Endothelial cell of umbilical vein (primary cell): ENCODE measurements at regions not wholly inside any gene's neighbourhood (a gene's known extent, or its start where the extent isn't known, plus 50 kb on each side); places are given as distances from the start of the nearest gene placed in this dataset.

ENCODE experiments used
- BruUV-seq: library from RNA; stranded (reverse); fragments of 400-500 nt; replicated peaks from 2 replicates; lab custom pipeline; 2021; lab: Mats Ljungman, UMichigan
- CTCF ChIA-PET: fragments of 300-600, 350-600 bp; sonication (Branson Sonifier 250); formaldehyde crosslinking; loops from one replicate; lab custom pipeline; 2021; ENCODE audit warnings: antibody characterized with exemption, inconsistent platforms; lab: Charles Lee
- POLR2A ChIA-PET: fragments of 300-600, 350-600 bp; sonication (Branson Sonifier 250); formaldehyde crosslinking; loops from one replicate; lab custom pipeline; 2021; ENCODE audit warnings: antibody characterized with exemption, inconsistent platforms; lab: Charles Lee
- DNase-seq: peaks from one replicate; pipeline ENCODE4 v3.0.0-alpha.2; 2011; ENCODE audit warnings: low read depth, low spot score
- FAIRE-seq: peaks from 2 replicates; lab custom pipeline; 2011; peaks lifted over from hg19 to GRCh38; lab: Jason Lieb, UNC
- H2AFZ ChIP-seq: 2 replicates; pipeline ENCODE4 v1.6.0; 2012; ENCODE audit warnings: low read depth, low read length, control low read depth, inconsistent platforms
- H3K27ac ChIP-seq: 2 replicates; pipeline ENCODE4 v1.5.1; 2011; ENCODE audit warnings: low read depth, mild to moderate bottlenecking, control low read depth, low read length, moderate library complexity; ENCODE audit not compliant: insufficient read depth
- H3K27me3 ChIP-seq, 2 experiments: 2 replicates each; pipeline versions ENCODE4 v1.6.0 to v1.6.1; 2011; ENCODE audit warnings: low read length in 2 of 2, mixed read lengths in 1 of 2; ENCODE audit not compliant: control insufficient read depth in 2 of 2, insufficient read depth in 2 of 2
- H3K36me3 ChIP-seq, 2 experiments: 2 replicates in 1 of 2; 3 replicates in 1 of 2; pipeline ENCODE4 v1.5.1; 2011; ENCODE audit warnings: low read length in 2 of 2, mild to moderate bottlenecking in 1 of 2, moderate library complexity in 1 of 2; ENCODE audit not compliant: control insufficient read depth in 2 of 2, insufficient read depth in 2 of 2; ENCODE audit errors: extremely low read depth in 1 of 2
- H3K4me1 ChIP-seq: 3 replicates; pipeline ENCODE4 v1.5.1; 2011; ENCODE audit warnings: mild to moderate bottlenecking, low read length; ENCODE audit not compliant: control insufficient read depth, insufficient read depth; ENCODE audit errors: extremely low read depth
- H3K4me2 ChIP-seq: 2 replicates; pipeline ENCODE4 v1.6.1; 2011; ENCODE audit warnings: low read length, control low read depth, mixed read lengths; ENCODE audit not compliant: insufficient read depth
- H3K4me3 ChIP-seq, 3 experiments: fragments of 200-600 bp in 1 of 3; sonication (generic), shearing (Covaris generic) in 1 of 3; replicated peaks in 1 of 3; 2 replicates each; pipeline ENCODE4 v1.5.1; 2011 to 2016; ENCODE audit warnings: control low read depth in 3 of 3, low read length in 3 of 3, mild to moderate bottlenecking in 2 of 3, inconsistent platforms in 1 of 3, low read depth in 1 of 3, moderate library complexity in 1 of 3; ENCODE audit not compliant: insufficient read depth in 1 of 3
- H3K79me2 ChIP-seq: 2 replicates; pipeline ENCODE4 v1.6.0; 2012; ENCODE audit warnings: low read length, inconsistent platforms; ENCODE audit not compliant: control insufficient read depth, insufficient read depth
- H3K9ac ChIP-seq: replicated peaks from 2 replicates; pipeline ENCODE3; 2011; ENCODE audit warnings: low read length, control low read depth; ENCODE audit not compliant: insufficient read depth; ENCODE audit errors: extremely low read depth
- H3K9me1 ChIP-seq: replicated peaks from 3 replicates; pipeline ENCODE4 v1.6.0; 2011; ENCODE audit warnings: mild to moderate bottlenecking, low read length; ENCODE audit not compliant: control insufficient read depth, insufficient read depth; ENCODE audit errors: extremely low read depth
- H3K9me3 ChIP-seq: replicated peaks from 2 replicates; pipeline ENCODE4 v1.5.1; 2012; ENCODE audit warnings: low read length, inconsistent platforms; ENCODE audit not compliant: control insufficient read depth, insufficient read depth
- H4K20me1 ChIP-seq: replicated peaks from 2 replicates; pipeline ENCODE3; 2011; ENCODE audit warnings: mild to moderate bottlenecking, low read length; ENCODE audit not compliant: control insufficient read depth, insufficient read depth; ENCODE audit errors: extremely low read depth
- EZH2 ChIP-seq: IDR thresholded peaks from 2 replicates; pipeline ENCODE4 v1.6.1; 2012; ENCODE audit warnings: borderline replicate concordance, low read depth, mild to moderate bottlenecking, moderate library complexity, low read length, inconsistent platforms; ENCODE audit not compliant: severe bottlenecking
- FOS ChIP-seq: IDR thresholded peaks from 2 replicates; pipeline ENCODE4 v1.6.1; 2011; ENCODE audit warnings: mild to moderate bottlenecking, low read length, moderate library complexity, borderline replicate concordance; ENCODE audit not compliant: insufficient read depth
- GATA2 ChIP-seq: IDR thresholded peaks from 2 replicates; pipeline ENCODE4 v1.7.0; 2011; ENCODE audit warnings: low read depth, mild to moderate bottlenecking, moderate library complexity, mixed read lengths, low read length; ENCODE audit not compliant: insufficient read length, insufficient read depth
- JUN ChIP-seq: IDR thresholded peaks from 2 replicates; pipeline ENCODE4 v1.6.1; 2011; ENCODE audit warnings: borderline replicate concordance, low read depth; ENCODE audit not compliant: insufficient read length, insufficient read depth
- MYC ChIP-seq: IDR thresholded peaks from one replicate; pipeline ENCODE4 v1.6.1; 2011; ENCODE audit warnings: mild to moderate bottlenecking, low read depth, low read length
- POLR2A ChIP-seq: IDR thresholded peaks from 2 replicates; pipeline ENCODE4 v1.6.1; 2012; ENCODE audit warnings: low read depth, mild to moderate bottlenecking, control low read depth, low read length
- POLR2AphosphoS5 ChIP-seq: IDR thresholded peaks from 2 replicates; pipeline ENCODE4 v1.6.1; 2012; ENCODE audit warnings: low read depth, mild to moderate bottlenecking, control low read depth, low read length, moderate library complexity; ENCODE audit not compliant: insufficient read depth
- dilution Hi-C: fragments of 300-500 bp; cut with MboI; formaldehyde crosslinking; loops from one replicate; pipeline ENCODE4 v1.15.0; 2019; ENCODE audit warnings: low sequenced_read_pairs; ENCODE audit not compliant: extremely low pct_ligation_motif_present
- intact Hi-C: fragments of 100-400 bp; cut with micrococcal nuclease; formaldehyde crosslinking; loops from one replicate; pipeline ENCODE4 v1.10.0; 2022
- TF ChIP-seq, protein P1 (sequence below): IDR thresholded peaks from 2 replicates; pipeline ENCODE4 v1.6.1; 2011; ENCODE audit not compliant: insufficient read depth, insufficient read length
- TF ChIP-seq, protein P2 (sequence below), 2 donors: IDR thresholded peaks; 1 replicate in 1 of 2; 2 replicates in 1 of 2; pipeline ENCODE4 v1.5.1; 2011; ENCODE audit warnings: low read length in 2 of 2, mild to moderate bottlenecking in 2 of 2, moderate library complexity in 2 of 2, control low read depth in 1 of 2, inconsistent platforms in 1 of 2, low read depth in 1 of 2; ENCODE audit not compliant: insufficient read depth in 1 of 2; ENCODE audit errors: extremely low read depth in 1 of 2

- no peak for DNase-seq
- FAIRE-seq: no peak
- no TSS peak for BruUV-seq
Measured at GRCh38 chr4:151879705-151880445, 119.1 kb upstream of the GATB start.

More at GRCh38 chr4:151879705-151880445, 119.1 kb upstream of the GATB start:
- Histone ChIP-seq H3K9ac (no peak overlapping the region), H3K36me3 (no peaks in the 10 kb centered on the region), H3K9me3 (no peaks in the 10 kb centered on the region), H2AFZ (no peak overlapping the region), H3K4me1 (no peaks in the 10 kb centered on the region), H3K79me2 (no peaks in the 10 kb centered on the region), H3K9me1 (no peaks in the 10 kb centered on the region), H3K27ac (no peak overlapping the region), H4K20me1 (no peaks in the 10 kb centered on the region), H3K4me2 (no peak overlapping the region), H3K4me3 (no peak overlapping the region), H3K27me3 (no peaks in the 10 kb centered on the region)
- ChIA-PET POLR2A (no interaction called here), CTCF (no interaction called here)
- intact Hi-C loops (no loop called here), dilution Hi-C loops (no loop called here)
- TF ChIP-seq JUN (no peak), FOS (no peak), POLR2A (no peak), EZH2 (no peak), GATA2 (no peak), POLR2AphosphoS5 (no peak), MYC (no peak)
- TF ChIP-seq, protein P1, sequence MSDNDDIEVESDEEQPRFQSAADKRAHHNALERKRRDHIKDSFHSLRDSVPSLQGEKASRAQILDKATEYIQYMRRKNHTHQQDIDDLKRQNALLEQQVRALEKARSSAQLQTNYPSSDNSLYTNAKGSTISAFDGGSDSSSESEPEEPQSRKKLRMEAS: no peak
- TF ChIP-seq, protein P2, sequence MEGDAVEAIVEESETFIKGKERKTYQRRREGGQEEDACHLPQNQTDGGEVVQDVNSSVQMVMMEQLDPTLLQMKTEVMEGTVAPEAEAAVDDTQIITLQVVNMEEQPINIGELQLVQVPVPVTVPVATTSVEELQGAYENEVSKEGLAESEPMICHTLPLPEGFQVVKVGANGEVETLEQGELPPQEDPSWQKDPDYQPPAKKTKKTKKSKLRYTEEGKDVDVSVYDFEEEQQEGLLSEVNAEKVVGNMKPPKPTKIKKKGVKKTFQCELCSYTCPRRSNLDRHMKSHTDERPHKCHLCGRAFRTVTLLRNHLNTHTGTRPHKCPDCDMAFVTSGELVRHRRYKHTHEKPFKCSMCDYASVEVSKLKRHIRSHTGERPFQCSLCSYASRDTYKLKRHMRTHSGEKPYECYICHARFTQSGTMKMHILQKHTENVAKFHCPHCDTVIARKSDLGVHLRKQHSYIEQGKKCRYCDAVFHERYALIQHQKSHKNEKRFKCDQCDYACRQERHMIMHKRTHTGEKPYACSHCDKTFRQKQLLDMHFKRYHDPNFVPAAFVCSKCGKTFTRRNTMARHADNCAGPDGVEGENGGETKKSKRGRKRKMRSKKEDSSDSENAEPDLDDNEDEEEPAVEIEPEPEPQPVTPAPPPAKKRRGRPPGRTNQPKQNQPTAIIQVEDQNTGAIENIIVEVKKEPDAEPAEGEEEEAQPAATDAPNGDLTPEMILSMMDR (IDR thresholded peaks at IDR 0.05; ENCODE audit: extremely low read depth in 1 of 2, insufficient read depth in 1 of 2, low read depth in 1 of 2, low read length in 2 of 2): no peak
